ENCODE measurements at regions not wholly inside any gene's neighbourhood (a gene's known extent, or its start where the extent isn't known, plus 50 kb on each side); places are given as distances from the start of the nearest gene placed in this dataset.

GRCh38 chr11:109046284-109046992 is 375.6 kb upstream of the C11orf87 start:
- ChIA-PET POLR2A (no interaction called here), CTCF (no interaction called here), RAD21 (ENCODE audit: low non-redundant PET in 1 of 2, low total read pairs in 2 of 2, uncharacterized antibody in 2 of 2, unreplicated experiment in 2 of 2) (no interaction called here)
- no peak overlapping the region for H3K4me2 ChIP-seq (ENCODE audit: low read length)
- DNase-seq (ENCODE audit: low read depth, low spot score) (no peak), ATAC-seq (no peak)
- intact Hi-C loops (cut with micrococcal nuclease): no loop called here
- no peak overlapping the region for H3K4me3 ChIP-seq (replicated peaks in 1 of 2; ENCODE audit: low read depth in 1 of 2, low read length in 2 of 2)
- H2AFZ ChIP-seq (ENCODE audit: low read depth, low read length, poor library complexity, severe bottlenecking): no peak overlapping the region
- no peak for TF ChIP-seq EZH2phosphoT487 (IDR thresholded peaks at IDR 0.05; ENCODE audit: borderline replicate concordance)
- TF ChIP-seq ZFX (IDR thresholded peaks at IDR 0.05): no peak
- no peak for TF ChIP-seq MAX (IDR thresholded peaks at IDR 0.05)
- TF ChIP-seq SRF (IDR thresholded peaks at IDR 0.05; ENCODE audit: low read depth): no peak
- TF ChIP-seq JUND (IDR thresholded peaks at IDR 0.05): no peak
- TF ChIP-seq POLR2A (IDR thresholded peaks at IDR 0.05; ENCODE audit: borderline replicate concordance, extremely low read depth, insufficient read depth, insufficient read length): no peak
- TF ChIP-seq ELF1 (IDR thresholded peaks at IDR 0.05; ENCODE audit: borderline replicate concordance, low read depth): no peak
- TF ChIP-seq EGR1 (IDR thresholded peaks at IDR 0.05; ENCODE audit: low read depth): no peak
- TF ChIP-seq SIN3A (IDR thresholded peaks at IDR 0.05; ENCODE audit: low read depth): no peak
- no peak for TF ChIP-seq CBX3 (IDR thresholded peaks at IDR 0.05; ENCODE audit: low read depth)
- TF ChIP-seq, protein P1, sequence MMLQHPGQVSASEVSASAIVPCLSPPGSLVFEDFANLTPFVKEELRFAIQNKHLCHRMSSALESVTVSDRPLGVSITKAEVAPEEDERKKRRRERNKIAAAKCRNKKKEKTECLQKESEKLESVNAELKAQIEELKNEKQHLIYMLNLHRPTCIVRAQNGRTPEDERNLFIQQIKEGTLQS (IDR thresholded peaks at IDR 0.05): no peak
- TF ChIP-seq YY1 (IDR thresholded peaks at IDR 0.05; ENCODE audit: extremely low read depth, insufficient replicate concordance, low read depth, low read length): no peak
- TF ChIP-seq FOSL1 (IDR thresholded peaks at IDR 0.05; ENCODE audit: low read depth): no peak
- TF ChIP-seq ZNF274 (IDR thresholded peaks at IDR 0.05; ENCODE audit: low read depth, low read length): no peak
- BruUV-seq (replicated peaks): no TSS peak
- no peaks in the 10 kb centered on the region for H3K9me3 ChIP-seq (ENCODE audit: control insufficient read depth in 1 of 2, insufficient read depth in 1 of 2, low read depth in 1 of 2, low read length in 2 of 2)
- no peak overlapping the region for H3K9ac ChIP-seq (ENCODE audit: low read length)
- H3K79me2 ChIP-seq (ENCODE audit: insufficient read depth, low read length): no peaks in the 10 kb centered on the region
- H3K27me3 ChIP-seq (ENCODE audit: insufficient read depth, low read length): no peaks in the 10 kb centered on the region
- H3K27ac ChIP-seq (ENCODE audit: low read depth, low read length): no peak overlapping the region
- no peaks in the 10 kb centered on the region for H3K9me2 ChIP-seq (ENCODE audit: insufficient read depth)
- H3K4me1 ChIP-seq (ENCODE audit: control insufficient read depth in 1 of 2, insufficient read depth in 2 of 2, low read length in 2 of 2): no peaks in the 10 kb centered on the region
- H3K36me3 ChIP-seq (ENCODE audit: control insufficient read depth in 1 of 2, insufficient read depth in 2 of 2, low read length in 2 of 2): no peaks in the 10 kb centered on the region
- no peaks in the 10 kb centered on the region for H4K20me1 ChIP-seq (ENCODE audit: insufficient read depth)
